ACHN (cell line): ENCODE measurements at regions not wholly inside any gene's neighbourhood (a gene's known extent, or its start where the extent isn't known, plus 50 kb on each side); places are given as distances from the start of the nearest gene placed in this dataset.

Experiments
- DNase-seq: peaks from one replicate; pipeline ENCODE4 v3.0.0-alpha.2; 2015
- in situ Hi-C: cut with HindIII; loops from 2 replicates; pipeline ENCODE4 v1.10.0; 2017; ENCODE audit warnings: low sequenced_read_pairs, low pct_ligation_motif_present, low pct_unique_long_range_greater_than_20kb

GRCh38 chr9:95741631-95742030, 133.9 kb upstream of the ERCC6L2 start:
- no peak for DNase-seq
- in situ Hi-C loops, result no loop called here

GRCh38 chr9:95740217-95741004, 135.1 kb upstream of the ERCC6L2 start:
- DNase-seq, result no peak
- in situ Hi-C loops, result no loop called here

- no peak for DNase-seq
- in situ Hi-C loops, result no loop called here
These were observed 137.1 kb upstream of the ERCC6L2 start for GRCh38 chr9:95738438-95738837.

- no peak for DNase-seq
- in situ Hi-C loops, result no loop called here
These were observed 138.5 kb upstream of the ERCC6L2 start for GRCh38 chr9:95736891-95737522.

GRCh38 chr9:95736370-95736769, 139.1 kb upstream of the ERCC6L2 start:
- in situ Hi-C loops, result no loop called here
- no peak for DNase-seq

GRCh38 chr9:95735701-95736100, 139.8 kb upstream of the ERCC6L2 start:
- no peak for DNase-seq
- in situ Hi-C loops, result no loop called here

GRCh38 chr9:95733741-95734666, 141.5 kb upstream of the ERCC6L2 start:
- in situ Hi-C loops, result no loop called here
- DNase-seq, result no peak

GRCh38 chr9:95732802-95733688, 142.4 kb upstream of the ERCC6L2 start:
- in situ Hi-C loops, result no loop called here
- no peak for DNase-seq

GRCh38 chr9:95731876-95732275, 143.6 kb upstream of the ERCC6L2 start:
- in situ Hi-C loops, result no loop called here
- DNase-seq, result no peak

- no peak for DNase-seq
- in situ Hi-C loops, result no loop called here
These were observed 145.7 kb upstream of the ERCC6L2 start for GRCh38 chr9:95729669-95730368.

GRCh38 chr9:95729046-95729445, 146.4 kb upstream of the ERCC6L2 start:
- in situ Hi-C loops, result no loop called here
- no peak for DNase-seq

- DNase-seq, result no peak
- in situ Hi-C loops, result no loop called here
These were observed 147.5 kb upstream of the ERCC6L2 start for GRCh38 chr9:95727947-95728520.

GRCh38 chr9:95726756-95727155, 148.7 kb upstream of the ERCC6L2 start:
- peak; percentile 59 for DNase-seq

GRCh38 chr9:95725045-95725444, 150.4 kb upstream of the ERCC6L2 start:
- in situ Hi-C loops, result no loop called here
- no peak for DNase-seq

More at GRCh38 chr9:95726756-95727155, 148.7 kb upstream of the ERCC6L2 start:
- in situ Hi-C loops, result no loop called here

GRCh38 chr9:95724253-95724991, 151.1 kb upstream of the ERCC6L2 start:
- in situ Hi-C loops, result no loop called here
- no peak for DNase-seq

- DNase-seq, result no peak
- in situ Hi-C loops, result no loop called here
These were observed 153.3 kb upstream of the ERCC6L2 start for GRCh38 chr9:95722141-95722540.

GRCh38 chr9:95721061-95721531, 154.4 kb upstream of the ERCC6L2 start:
- DNase-seq, result no peak
- in situ Hi-C loops, result no loop called here
